ENCODE measurements at regions not wholly inside any gene's neighbourhood (a gene's known extent, or its start where the extent isn't known, plus 50 kb on each side); places are given as distances from the start of the nearest gene placed in this dataset.
"Not testable (repeated sequence)": the region's sequence is repeated elsewhere in the genome, so short reads cannot be mapped to it uniquely, and the experiment has no call there.

DNA sequence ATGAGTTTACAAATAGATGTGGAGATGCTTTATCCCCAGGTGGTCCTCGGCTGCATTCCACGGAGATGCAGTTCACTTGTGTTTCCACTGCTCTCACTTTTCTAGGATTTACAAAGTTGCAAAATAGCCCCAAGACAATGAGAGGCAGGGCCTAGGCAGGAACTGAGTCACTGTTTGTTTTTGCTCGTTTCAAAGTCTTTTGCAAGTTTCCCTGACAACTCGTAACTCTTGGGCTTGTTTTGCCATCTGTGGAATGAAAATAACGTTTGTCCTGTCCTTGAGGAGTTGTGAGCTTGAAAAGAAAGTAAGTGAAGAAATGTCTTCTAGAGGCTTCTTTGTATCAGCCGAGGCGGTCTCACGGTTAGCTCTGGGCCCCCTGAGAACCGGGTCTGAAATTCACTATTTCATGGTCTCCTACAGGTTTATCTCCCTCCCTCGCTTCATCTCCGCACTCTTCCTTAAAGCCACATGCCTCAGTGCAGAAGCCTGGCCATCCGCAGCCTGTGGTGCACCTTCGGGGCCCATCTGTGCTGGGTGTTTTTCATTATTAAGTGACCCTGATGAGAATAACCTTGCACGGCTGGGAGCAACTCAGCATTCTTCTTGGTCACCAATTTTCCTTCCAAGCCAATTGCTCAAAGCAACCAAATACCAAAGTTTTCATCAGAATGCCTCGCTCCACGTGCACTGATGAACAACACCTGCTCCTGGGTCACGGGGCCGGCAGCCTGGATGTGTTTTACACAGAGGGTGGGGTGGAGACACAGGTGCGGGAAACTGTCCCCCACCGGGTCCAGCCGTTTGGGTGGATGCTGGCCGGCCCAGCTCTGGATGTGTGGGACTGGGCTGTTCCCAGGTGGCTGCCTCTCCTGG lies 172.4 kb downstream of the LAT start:
- peak; percentile 98 to 99 for DNase-seq (ENCODE audit: low read depth in 2 of 2)
- TF ChIP-seq, protein P1, sequence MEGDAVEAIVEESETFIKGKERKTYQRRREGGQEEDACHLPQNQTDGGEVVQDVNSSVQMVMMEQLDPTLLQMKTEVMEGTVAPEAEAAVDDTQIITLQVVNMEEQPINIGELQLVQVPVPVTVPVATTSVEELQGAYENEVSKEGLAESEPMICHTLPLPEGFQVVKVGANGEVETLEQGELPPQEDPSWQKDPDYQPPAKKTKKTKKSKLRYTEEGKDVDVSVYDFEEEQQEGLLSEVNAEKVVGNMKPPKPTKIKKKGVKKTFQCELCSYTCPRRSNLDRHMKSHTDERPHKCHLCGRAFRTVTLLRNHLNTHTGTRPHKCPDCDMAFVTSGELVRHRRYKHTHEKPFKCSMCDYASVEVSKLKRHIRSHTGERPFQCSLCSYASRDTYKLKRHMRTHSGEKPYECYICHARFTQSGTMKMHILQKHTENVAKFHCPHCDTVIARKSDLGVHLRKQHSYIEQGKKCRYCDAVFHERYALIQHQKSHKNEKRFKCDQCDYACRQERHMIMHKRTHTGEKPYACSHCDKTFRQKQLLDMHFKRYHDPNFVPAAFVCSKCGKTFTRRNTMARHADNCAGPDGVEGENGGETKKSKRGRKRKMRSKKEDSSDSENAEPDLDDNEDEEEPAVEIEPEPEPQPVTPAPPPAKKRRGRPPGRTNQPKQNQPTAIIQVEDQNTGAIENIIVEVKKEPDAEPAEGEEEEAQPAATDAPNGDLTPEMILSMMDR (IDR thresholded peaks at IDR 0.05; ENCODE audit: low read depth, low read length): peak; percentile 3
- peak overlapping the region in 1 of 2 donors; percentile 5 for H3K4me3 ChIP-seq (replicated peaks in 1 of 2; ENCODE audit: low read depth in 2 of 2, low read length in 2 of 2)

DNA sequence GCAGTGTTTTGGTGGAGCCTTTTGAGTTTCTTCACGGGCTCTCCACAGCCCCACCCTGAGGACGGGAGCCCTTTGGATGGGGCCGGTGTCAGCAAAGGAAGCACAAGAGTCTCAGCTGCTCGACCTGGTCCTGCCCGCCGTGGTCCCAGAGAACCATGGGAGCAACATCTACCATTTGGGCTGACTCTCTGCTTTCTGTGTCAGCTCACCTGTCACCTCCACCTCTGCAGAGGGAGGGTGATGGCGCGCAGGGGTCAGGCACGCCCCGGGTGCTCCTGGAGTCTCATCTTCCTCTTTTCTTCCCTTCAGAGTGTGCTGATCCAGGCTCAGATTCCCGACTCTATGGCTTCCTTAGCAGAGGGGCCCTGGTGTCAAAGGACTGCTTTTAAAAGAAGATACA lies 171.7 kb downstream of the LAT start:
- no peak for DNase-seq (ENCODE audit: low read depth in 2 of 2)
- H3K4me3 ChIP-seq (replicated peaks in 1 of 2; ENCODE audit: low read depth in 2 of 2, low read length in 2 of 2): no peak overlapping the region
- TF ChIP-seq, protein P1 (IDR thresholded peaks at IDR 0.05; ENCODE audit: low read depth, low read length): no peak

DNA sequence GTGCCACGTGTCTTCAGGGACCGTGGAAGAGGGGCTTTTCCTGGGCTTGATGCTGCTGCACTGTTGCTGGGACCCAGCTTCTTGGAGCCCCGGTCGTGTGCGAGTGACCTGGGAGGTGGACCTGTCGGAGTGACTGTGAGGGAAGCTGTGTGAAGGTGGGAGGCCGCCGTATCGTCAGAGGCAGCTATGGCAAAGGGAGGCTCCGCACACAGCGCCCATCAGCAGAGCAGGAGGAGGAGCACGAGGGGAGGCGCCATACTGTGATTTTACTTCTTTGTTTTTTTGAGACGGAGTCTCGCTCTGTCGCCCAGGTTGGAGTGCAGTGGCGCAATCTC lies 171.0 kb downstream of the LAT start:
- not testable (repeated sequence) for DNase-seq (ENCODE audit: low read depth in 2 of 2); H3K4me3 ChIP-seq (replicated peaks in 1 of 2; ENCODE audit: low read depth in 2 of 2, low read length in 2 of 2)

DNA sequence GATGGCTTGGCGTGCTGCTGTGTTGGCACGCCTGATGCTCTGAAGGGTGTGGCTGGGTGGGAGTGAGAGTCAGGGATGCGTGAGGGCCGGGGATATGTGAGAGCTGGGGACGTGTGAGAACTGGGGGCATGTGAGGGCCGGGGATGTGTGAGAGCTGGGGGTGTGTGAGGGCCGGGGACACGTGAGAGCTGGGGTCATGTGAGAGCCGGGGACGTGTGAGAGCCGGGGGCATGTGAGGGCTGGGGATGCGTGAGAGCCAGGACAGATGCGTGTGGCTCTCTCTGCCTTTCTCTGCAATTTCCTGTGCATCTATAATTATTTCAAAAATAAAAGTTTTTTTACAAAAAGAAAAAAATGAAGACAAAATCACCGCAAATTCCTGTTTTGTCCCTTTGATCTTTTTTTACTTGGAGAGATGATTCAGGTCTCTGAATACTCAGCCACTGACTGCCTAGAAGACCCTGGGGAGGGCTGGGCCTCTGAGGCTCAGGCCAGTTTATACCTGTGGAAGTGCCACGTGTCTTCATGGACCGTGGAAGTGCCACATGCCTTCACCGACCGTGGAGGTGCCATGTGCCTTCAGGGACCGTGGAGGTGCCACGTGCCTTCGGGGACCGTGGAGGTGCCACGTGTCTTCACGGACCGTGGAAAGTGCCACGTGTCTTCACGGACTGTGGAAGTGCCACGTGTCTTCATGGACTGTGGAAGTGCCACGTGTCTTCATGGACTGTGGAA lies 170.4 kb downstream of the LAT start:
- H3K4me3 ChIP-seq (replicated peaks in 1 of 2; ENCODE audit: low read depth in 2 of 2, low read length in 2 of 2); DNase-seq (ENCODE audit: low read depth in 2 of 2): not testable (repeated sequence)

DNA sequence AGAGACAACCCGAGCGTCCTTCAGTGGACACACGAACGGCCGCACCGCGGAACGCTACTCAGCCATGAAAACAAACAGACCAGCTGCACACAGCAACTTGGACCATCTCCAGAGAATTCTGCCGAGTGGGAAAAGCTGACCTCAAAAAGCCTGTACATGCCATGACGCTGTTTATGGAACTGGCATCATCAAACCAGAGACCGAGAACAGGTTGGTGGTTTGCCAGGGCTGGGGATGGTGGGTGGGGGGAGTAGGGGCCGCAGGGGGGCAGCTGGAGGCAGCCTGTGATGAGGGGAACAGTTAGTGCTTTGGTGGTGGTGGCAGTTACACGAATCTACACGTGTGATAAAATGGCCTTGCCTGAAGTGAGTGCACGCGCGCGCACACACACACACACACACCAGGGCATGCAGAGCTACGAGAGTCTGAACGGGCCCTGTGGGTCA lies 169.8 kb downstream of the LAT start:
- TF ChIP-seq, protein P1 (IDR thresholded peaks at IDR 0.05; ENCODE audit: low read depth, low read length): no peak
- H3K4me3 ChIP-seq (replicated peaks in 1 of 2; ENCODE audit: low read depth in 2 of 2, low read length in 2 of 2): no peak overlapping the region
- peak; percentile 42 to 44 for DNase-seq (ENCODE audit: low read depth in 2 of 2)

DNA sequence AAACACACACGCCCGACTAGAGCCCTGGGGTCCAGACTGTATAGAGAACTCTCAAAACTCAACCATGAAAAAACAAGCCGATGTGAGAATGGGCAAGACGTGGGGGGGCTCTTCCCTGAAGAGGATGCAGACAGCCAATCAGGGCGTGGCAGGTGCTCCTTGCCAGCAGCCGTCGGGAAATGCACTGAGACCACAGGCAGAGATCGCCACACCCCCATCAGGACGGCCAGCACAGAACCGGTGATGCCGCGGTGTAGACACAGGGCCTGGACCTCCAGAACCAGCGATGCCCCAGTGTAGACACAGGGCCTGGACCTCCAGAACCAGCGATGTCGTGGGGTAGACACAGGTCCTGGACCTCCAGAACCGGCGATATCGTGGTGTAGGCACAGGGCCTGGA lies 169.2 kb downstream of the LAT start:
- TF ChIP-seq, protein P1 (IDR thresholded peaks at IDR 0.05; ENCODE audit: low read depth, low read length): no peak
- no peak overlapping the region for H3K4me3 ChIP-seq (replicated peaks in 1 of 2; ENCODE audit: low read depth in 2 of 2, low read length in 2 of 2)
- DNase-seq (ENCODE audit: low read depth in 2 of 2): no peak

DNA sequence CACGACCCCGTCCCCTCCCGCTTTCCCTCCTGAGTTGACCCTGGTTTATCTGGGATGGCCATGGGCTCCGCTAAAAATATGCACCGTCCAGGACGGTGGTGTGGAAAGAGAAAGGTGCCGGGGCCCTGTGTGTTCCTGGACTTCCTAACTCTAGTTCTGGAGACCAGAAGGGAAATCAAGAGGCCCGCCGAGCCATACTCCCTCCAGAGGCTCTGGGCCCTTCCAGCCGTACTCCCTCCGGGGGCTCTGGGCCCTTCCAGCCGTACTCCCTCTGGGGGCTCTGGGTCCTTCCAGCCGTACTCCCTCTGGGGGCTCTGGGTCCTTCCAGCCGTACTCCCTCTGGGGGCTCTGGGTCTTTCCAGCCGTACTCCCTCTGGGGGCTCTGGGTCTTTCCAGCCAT lies 168.5 kb downstream of the LAT start:
- not testable (repeated sequence) for DNase-seq (ENCODE audit: low read depth in 2 of 2); H3K4me3 ChIP-seq (replicated peaks in 1 of 2; ENCODE audit: low read depth in 2 of 2, low read length in 2 of 2)

DNA sequence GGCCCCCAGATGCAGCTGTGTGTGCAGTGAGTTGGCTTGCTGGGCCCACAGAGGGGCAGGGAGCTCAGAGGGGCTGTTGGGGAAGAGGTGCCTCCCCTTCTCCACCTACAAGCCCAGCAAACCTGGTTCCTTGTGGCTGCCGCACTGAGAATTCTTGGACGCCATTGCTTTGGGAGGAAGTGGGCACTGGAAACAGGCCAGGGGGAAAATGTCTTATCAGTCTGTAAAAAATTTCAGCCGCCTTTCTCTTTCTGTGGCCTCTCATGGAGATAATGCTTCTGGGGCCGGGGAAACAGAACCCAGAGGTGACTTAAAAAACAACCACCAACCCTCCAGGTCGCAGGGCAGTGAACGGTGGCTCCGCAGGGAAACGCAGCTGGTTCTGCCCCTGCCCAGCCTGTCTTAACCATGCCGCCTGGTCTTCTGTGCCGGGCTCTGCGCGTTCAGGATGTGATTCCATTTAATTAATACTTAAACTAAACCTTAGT lies 167.7 kb downstream of the LAT start:
- not testable (repeated sequence) for H3K4me3 ChIP-seq (replicated peaks in 1 of 2; ENCODE audit: low read depth in 2 of 2, low read length in 2 of 2)
- DNase-seq (ENCODE audit: low read depth in 2 of 2): peak in 1 of 2 donors; percentile 52
